ENCODE measurements at regions not wholly inside any gene's neighbourhood (a gene's known extent, or its start where the extent isn't known, plus 50 kb on each side); places are given as distances from the start of the nearest gene placed in this dataset.

DNA sequence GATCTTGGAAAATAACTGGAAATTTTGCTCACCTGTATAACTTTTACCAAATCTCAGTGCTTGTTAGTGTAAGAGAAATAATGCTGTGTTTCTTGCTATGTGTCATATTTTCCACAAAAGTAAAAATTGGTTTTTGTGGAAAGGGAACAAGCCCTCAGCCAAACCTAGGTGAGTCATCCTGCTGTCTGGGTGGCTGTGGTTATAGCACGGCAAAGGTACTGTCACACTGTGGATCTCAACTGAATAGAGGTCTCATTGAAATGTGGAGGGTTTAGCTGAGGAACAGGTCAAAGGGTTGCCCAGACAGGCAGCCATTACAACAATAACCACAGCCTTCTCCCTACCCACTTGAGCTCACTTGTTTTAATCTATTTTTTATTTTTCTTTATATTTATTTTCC, 338.8 kb upstream of the DACH1 start:
- H3K27me3 ChIP-seq, result no peaks in the 10 kb centered on the region
- no peak overlapping the region for H3K27ac ChIP-seq
- DNase-seq, result no peak
- no peaks in the 10 kb centered on the region for H3K9me3 ChIP-seq (replicated peaks in 1 of 3)
- TF ChIP-seq, protein P1, sequence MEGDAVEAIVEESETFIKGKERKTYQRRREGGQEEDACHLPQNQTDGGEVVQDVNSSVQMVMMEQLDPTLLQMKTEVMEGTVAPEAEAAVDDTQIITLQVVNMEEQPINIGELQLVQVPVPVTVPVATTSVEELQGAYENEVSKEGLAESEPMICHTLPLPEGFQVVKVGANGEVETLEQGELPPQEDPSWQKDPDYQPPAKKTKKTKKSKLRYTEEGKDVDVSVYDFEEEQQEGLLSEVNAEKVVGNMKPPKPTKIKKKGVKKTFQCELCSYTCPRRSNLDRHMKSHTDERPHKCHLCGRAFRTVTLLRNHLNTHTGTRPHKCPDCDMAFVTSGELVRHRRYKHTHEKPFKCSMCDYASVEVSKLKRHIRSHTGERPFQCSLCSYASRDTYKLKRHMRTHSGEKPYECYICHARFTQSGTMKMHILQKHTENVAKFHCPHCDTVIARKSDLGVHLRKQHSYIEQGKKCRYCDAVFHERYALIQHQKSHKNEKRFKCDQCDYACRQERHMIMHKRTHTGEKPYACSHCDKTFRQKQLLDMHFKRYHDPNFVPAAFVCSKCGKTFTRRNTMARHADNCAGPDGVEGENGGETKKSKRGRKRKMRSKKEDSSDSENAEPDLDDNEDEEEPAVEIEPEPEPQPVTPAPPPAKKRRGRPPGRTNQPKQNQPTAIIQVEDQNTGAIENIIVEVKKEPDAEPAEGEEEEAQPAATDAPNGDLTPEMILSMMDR (IDR thresholded peaks at IDR 0.05), result no peak
- TF ChIP-seq POLR2A (IDR thresholded peaks at IDR 0.05), result no peak
- H3K4me1 ChIP-seq (replicated peaks in 1 of 2), result no peaks in the 10 kb centered on the region
- H3K36me3 ChIP-seq (replicated peaks in 1 of 2), result no peaks in the 10 kb centered on the region
- H3K4me3 ChIP-seq, result no peak overlapping the region
- WGBS, 4 donors, result 44 to 65% (median 53%) methylated on average over 1 of the region's 1 CpG
- intact Hi-C loops (cut with DNase I), result no loop called here

DNA sequence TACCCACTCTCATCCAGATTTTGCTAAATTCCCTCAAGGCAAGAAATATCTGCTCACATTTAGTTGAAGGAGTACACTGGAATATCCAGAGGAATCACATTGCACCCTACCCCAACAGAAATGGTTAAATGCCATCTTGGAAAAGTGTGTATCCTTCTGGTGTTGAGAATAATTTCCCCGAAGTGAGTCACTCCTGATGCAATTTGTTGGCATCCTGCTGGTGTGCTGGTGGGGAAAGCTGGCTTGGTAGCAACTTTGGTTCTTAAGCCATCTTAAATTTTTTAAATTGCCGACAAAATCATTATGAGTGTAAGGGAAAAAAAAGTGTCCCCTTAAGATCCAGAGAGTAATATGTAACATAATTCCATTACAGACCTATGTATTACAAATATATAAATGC, 337.3 kb upstream of the DACH1 start:
- no peak overlapping the region for H3K27ac ChIP-seq
- no peaks in the 10 kb centered on the region for H3K36me3 ChIP-seq (replicated peaks in 1 of 2)
- no peak overlapping the region for H3K4me3 ChIP-seq
- WGBS, 4 donors, result 72 to 87% (median 76%) methylated on average over 2 of the region's 2 CpGs
- intact Hi-C loops (cut with DNase I), result no loop called here
- TF ChIP-seq POLR2A (IDR thresholded peaks at IDR 0.05), result no peak
- TF ChIP-seq, protein P1 (IDR thresholded peaks at IDR 0.05), result no peak
- no peaks in the 10 kb centered on the region for H3K9me3 ChIP-seq (replicated peaks in 1 of 3)
- no peak for DNase-seq
- H3K27me3 ChIP-seq, result no peaks in the 10 kb centered on the region
- no peaks in the 10 kb centered on the region for H3K4me1 ChIP-seq (replicated peaks in 1 of 2)

DNA sequence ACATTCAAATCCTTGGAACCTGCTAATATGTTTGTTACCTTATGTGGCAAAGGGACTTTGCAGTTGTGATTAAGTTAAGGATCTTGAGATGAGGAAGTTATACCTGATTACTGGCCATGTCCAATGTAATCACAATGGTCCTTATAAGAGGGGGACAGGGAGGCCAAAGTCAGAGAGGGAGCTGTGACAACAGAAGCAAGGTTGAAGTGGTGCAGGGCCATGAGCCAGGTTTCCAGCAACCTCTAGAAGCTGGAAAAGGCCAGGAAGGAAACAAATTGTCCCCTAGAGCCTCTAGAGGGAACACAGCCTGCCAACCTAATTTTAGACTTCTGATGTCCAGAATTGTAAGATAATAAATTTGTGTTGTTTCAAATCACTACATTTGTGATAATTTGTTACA, 334.7 kb upstream of the DACH1 start:
- Histone ChIP-seq H3K27me3 (no peaks in the 10 kb centered on the region), H3K36me3 (replicated peaks in 1 of 2) (no peaks in the 10 kb centered on the region), H3K4me1 (replicated peaks in 1 of 2) (no peaks in the 10 kb centered on the region), H3K4me3 (no peak overlapping the region), H3K27ac (no peak overlapping the region), H3K9me3 (replicated peaks in 1 of 3) (no peaks in the 10 kb centered on the region)
- TF ChIP-seq POLR2A (IDR thresholded peaks at IDR 0.05), result no peak
- TF ChIP-seq, protein P1 (IDR thresholded peaks at IDR 0.05), result no peak
- intact Hi-C loops (cut with DNase I), result no loop called here
- no peak for DNase-seq

DNA sequence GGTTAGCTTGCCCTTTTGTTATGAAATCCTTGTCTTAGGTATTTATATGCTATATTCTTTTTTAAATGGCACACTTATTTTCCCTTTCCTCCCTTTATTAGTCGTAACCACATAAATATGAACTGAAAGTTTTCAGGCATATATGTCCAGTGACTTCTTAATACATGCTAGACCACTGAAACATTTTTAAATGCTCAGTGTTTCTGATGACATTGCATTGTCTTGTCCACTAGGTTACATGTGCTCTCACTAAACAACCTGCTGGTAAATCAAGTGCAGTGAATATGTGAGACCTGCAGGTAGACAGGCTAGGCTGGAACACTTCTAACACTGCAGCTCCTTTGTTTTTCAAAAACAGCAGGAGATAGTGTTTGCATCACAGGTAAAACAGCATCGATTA, 332.6 kb upstream of the DACH1 start:
- Histone ChIP-seq H3K4me1 (replicated peaks in 1 of 2) (no peaks in the 10 kb centered on the region), H3K9me3 (replicated peaks in 1 of 3) (no peaks in the 10 kb centered on the region), H3K27me3 (no peaks in the 10 kb centered on the region), H3K4me3 (no peak overlapping the region), H3K36me3 (replicated peaks in 1 of 2) (no peaks in the 10 kb centered on the region), H3K27ac (no peak overlapping the region)
- no peak for TF ChIP-seq POLR2A (IDR thresholded peaks at IDR 0.05)
- TF ChIP-seq, protein P1 (IDR thresholded peaks at IDR 0.05), result no peak
- 38 to 46% (median 40%) methylated on average over 2 of the region's 2 CpGs for WGBS, 4 donors
- intact Hi-C loops (cut with DNase I), result no loop called here
- no peak for DNase-seq

Measured in adrenal gland (tissue), 9 donors.